Thyroid gland (tissue), 4 donors: ENCODE measurements at regions not wholly inside any gene's neighbourhood (a gene's known extent, or its start where the extent isn't known, plus 50 kb on each side); places are given as distances from the start of the nearest gene placed in this dataset.

Source experiments
- POLR2A ChIP-seq, 2 donors: fragments of 450-650 bp; IDR thresholded peaks; one replicate each; pipeline ENCODE4 v1.6.1; 2017; ENCODE audit warnings: antibody characterized with exemption in 2 of 2, mild to moderate bottlenecking in 2 of 2, moderate library complexity in 1 of 2
- TF ChIP-seq, protein P1 (sequence below), 6 experiments: fragments of 200-600 bp in 3 of 6; fragments of 450-650 bp in 3 of 6; sonication (generic) in 3 of 6; IDR thresholded peaks; one replicate each; pipeline ENCODE4 v1.5.1; 2016 to 2019; ENCODE audit warnings: antibody characterized with exemption in 6 of 6, mild to moderate bottlenecking in 2 of 6, inconsistent platforms in 1 of 6, moderate library complexity in 1 of 6

GRCh38 chr21:19540287-19540686, 1136.7 kb upstream of the TMPRSS15 start:
- no peak for TF ChIP-seq POLR2A (IDR thresholded peaks at IDR 0.05)
- TF ChIP-seq, protein P1, sequence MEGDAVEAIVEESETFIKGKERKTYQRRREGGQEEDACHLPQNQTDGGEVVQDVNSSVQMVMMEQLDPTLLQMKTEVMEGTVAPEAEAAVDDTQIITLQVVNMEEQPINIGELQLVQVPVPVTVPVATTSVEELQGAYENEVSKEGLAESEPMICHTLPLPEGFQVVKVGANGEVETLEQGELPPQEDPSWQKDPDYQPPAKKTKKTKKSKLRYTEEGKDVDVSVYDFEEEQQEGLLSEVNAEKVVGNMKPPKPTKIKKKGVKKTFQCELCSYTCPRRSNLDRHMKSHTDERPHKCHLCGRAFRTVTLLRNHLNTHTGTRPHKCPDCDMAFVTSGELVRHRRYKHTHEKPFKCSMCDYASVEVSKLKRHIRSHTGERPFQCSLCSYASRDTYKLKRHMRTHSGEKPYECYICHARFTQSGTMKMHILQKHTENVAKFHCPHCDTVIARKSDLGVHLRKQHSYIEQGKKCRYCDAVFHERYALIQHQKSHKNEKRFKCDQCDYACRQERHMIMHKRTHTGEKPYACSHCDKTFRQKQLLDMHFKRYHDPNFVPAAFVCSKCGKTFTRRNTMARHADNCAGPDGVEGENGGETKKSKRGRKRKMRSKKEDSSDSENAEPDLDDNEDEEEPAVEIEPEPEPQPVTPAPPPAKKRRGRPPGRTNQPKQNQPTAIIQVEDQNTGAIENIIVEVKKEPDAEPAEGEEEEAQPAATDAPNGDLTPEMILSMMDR (IDR thresholded peaks at IDR 0.05), result no peak
